Effector memory CD4-positive, alpha-beta T cell (primary cell): ENCODE measurements at regions not wholly inside any gene's neighbourhood (a gene's known extent, or its start where the extent isn't known, plus 50 kb on each side); places are given as distances from the start of the nearest gene placed in this dataset.

ENCODE experiments used
- DNase-seq, 3 donors: peaks; one replicate each; pipeline ENCODE4 v3.0.0-alpha.2; 2020
- H3K27ac ChIP-seq: 2 replicates; pipeline ENCODE4 v1.7.0; 2013; ENCODE audit warnings: mild to moderate bottlenecking, low read length, moderate library complexity; ENCODE audit not compliant: insufficient read depth, poor library complexity, severe bottlenecking
- H3K27me3 ChIP-seq: replicated peaks from 2 replicates; pipeline ENCODE4 v1.7.0; 2013; ENCODE audit warnings: mild to moderate bottlenecking, low read length; ENCODE audit not compliant: insufficient read depth, control insufficient read depth, poor library complexity, severe bottlenecking
- H3K36me3 ChIP-seq: 2 replicates; pipeline ENCODE4 v1.7.0; 2013; ENCODE audit warnings: mild to moderate bottlenecking, low read length, moderate library complexity; ENCODE audit not compliant: control insufficient read depth, insufficient read depth
- H3K4me1 ChIP-seq: 2 replicates; pipeline ENCODE4 v1.7.0; 2013; ENCODE audit warnings: low read length, mild to moderate bottlenecking; ENCODE audit not compliant: control insufficient read depth, insufficient read depth, poor library complexity, severe bottlenecking
- H3K4me3 ChIP-seq: 2 replicates; pipeline ENCODE4 v1.7.0; 2013; ENCODE audit warnings: low read length, low read depth, mild to moderate bottlenecking; ENCODE audit not compliant: insufficient read depth, poor library complexity, severe bottlenecking
- H3K9me3 ChIP-seq: 2 replicates; pipeline ENCODE4 v1.7.0; 2013; ENCODE audit warnings: mild to moderate bottlenecking, low read length, moderate library complexity; ENCODE audit not compliant: control insufficient read depth

DNA sequence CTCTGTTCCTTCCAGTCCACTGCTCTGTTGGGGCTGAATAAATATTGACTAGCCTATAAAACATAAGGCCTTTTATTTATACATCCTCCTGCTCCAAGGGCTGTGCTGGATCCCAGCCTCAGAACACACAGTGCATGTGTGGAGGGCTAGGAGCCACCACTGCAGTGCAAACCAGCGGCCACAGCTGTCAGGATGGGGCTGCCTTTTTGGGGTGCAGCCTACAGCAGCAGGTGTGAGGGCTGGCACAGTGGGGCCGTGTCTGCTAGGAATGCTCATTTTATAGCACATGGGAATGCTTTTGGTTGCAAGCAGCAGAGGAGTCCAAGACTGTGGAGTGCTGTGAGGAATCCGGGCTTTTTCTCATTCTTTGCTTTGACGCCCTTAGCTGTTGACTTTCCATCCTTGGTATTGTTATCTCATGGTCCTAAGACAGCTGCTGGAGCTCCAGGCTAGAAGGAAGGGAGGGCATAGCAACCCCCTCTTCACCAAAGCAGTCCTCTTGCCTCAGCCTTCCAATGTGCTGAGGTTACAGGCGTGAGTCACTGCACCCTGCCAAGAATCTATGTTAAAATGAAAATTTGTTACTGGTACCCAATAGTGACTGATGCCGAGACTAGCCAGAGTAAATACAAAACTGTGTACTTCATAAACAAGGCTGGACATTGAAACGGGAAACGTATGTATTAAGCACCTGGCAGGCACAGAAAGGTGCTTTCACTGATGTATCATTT lies 334.3 kb upstream of the GATB start:
- H3K27ac ChIP-seq = no peak overlapping the region
- H3K27me3 ChIP-seq = no peaks in the 10 kb centered on the region
- H3K4me3 ChIP-seq = no peak overlapping the region
- peaks cover 56% of the 10 kb centered on the region for H3K4me1 ChIP-seq
- DNase-seq = no peak
- no peaks in the 10 kb centered on the region for H3K9me3 ChIP-seq
- no peaks in the 10 kb centered on the region for H3K36me3 ChIP-seq

DNA sequence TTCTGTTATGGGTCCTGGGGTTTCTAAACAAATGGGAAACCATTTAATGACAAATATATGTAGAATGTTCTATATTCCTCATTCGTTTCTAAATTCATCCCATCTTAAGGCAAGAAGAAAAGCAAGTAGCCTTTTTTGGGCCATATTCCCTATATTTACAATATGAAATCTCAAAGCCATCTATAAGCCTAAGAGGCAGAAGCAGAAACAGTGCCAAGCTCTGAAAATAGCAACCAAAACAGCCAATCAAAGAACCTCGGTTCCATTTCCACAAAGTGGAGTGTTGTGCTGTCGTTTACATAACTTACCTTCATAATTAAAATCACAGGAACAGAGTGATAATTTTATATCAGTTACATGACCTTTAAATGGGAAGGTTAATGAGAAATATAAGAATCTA lies 330.6 kb upstream of the GATB start:
- H3K36me3 ChIP-seq = no peaks in the 10 kb centered on the region
- no peaks in the 10 kb centered on the region for H3K9me3 ChIP-seq
- H3K4me1 ChIP-seq = peaks cover 21% of the 10 kb centered on the region
- DNase-seq = no peak
- no peak overlapping the region for H3K4me3 ChIP-seq
- H3K27me3 ChIP-seq = no peaks in the 10 kb centered on the region
- H3K27ac ChIP-seq = no peak overlapping the region

DNA sequence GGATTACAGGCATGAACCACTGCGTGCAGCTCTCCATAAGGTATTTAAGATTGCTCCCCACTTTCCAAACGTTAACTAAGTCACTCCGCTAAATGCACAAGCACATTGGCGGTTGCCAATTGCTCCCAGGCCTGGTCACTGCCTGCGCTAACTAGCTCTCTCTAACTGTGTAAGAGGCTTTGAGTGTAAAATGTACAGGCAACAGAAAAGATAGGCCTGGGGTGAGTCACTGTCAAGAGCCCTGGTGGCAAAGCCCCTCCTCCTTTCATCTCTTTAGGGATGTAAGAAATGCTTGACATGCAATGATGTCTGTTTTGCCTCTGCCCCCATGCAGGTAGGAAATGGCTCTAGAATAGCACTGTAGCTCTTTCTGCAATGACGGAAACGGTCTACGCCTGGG lies 329.7 kb upstream of the GATB start:
- H3K36me3 ChIP-seq = no peaks in the 10 kb centered on the region
- H3K27me3 ChIP-seq = no peaks in the 10 kb centered on the region
- no peak for DNase-seq
- no peak overlapping the region for H3K4me3 ChIP-seq
- H3K27ac ChIP-seq = no peak overlapping the region
- H3K4me1 ChIP-seq = peaks cover 12% of the 10 kb centered on the region
- no peaks in the 10 kb centered on the region for H3K9me3 ChIP-seq

DNA sequence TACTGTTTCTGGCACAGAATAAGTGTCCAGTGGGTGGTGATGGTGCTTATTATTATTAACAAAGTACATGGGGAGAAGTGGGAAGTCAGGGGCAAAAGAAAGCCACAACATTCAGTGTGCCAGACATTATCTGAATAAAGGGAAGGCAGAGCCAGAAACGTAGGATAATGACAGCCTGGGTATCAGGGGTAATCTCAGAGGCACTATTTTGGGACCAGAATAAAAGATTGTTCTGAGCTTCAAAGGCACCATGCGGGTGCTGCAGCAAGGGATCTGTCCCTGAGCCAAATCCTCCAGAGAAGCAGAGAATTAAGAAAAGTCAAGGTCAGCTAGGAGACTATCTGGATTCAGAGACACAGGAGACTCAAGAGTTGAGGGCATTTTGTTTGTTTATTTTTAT lies 328.8 kb upstream of the GATB start:
- Histone ChIP-seq H3K27ac (no peak overlapping the region), H3K36me3 (no peaks in the 10 kb centered on the region), H3K9me3 (no peaks in the 10 kb centered on the region), H3K4me1 (peaks cover 3% of the 10 kb centered on the region), H3K27me3 (no peaks in the 10 kb centered on the region), H3K4me3 (no peak overlapping the region)
- no peak for DNase-seq

DNA sequence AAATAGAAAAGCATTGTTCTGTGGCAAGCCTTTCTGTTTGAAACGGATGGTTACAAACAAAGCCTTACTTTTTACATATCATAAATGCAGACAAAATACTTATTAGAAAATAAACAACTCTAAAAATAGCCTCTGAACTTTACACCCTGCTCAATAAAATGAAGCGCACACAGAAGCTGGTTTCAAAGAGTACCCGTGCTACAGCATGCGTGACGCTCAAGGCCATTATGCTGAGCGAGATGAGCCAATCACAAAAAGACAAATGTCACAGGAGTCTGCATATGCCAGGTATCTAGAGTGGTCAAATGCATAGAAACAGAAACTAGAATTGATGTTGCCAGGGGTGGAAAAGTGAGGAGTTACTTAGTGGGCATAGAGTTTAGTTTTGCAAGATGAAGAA lies 326.5 kb upstream of the GATB start:
- no peak for DNase-seq
- no peak overlapping the region for H3K4me3 ChIP-seq
- no peak overlapping the region for H3K27ac ChIP-seq
- H3K9me3 ChIP-seq = no peaks in the 10 kb centered on the region
- H3K36me3 ChIP-seq = no peaks in the 10 kb centered on the region
- no peaks in the 10 kb centered on the region for H3K27me3 ChIP-seq
- H3K4me1 ChIP-seq = no peaks in the 10 kb centered on the region

DNA sequence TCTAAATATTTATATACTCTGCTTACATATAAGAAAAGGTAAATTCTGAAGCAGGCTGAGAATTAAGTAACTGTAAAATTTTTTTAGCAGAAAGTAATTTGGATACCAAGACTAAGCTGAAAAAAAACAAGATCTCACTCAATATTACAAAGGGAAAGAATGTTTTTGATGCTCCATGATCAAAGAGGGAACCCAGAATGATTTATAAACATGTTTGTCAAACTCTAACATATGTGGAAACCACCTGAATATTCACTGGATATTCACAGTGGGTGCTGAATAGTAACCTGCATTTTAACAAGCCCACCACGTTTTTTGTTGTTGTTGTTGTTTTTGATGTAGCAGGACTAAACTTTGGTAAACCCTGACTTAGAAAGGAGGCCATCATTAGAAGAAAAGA lies 324.9 kb upstream of the GATB start:
- Histone ChIP-seq H3K4me3 (no peak overlapping the region), H3K27me3 (no peaks in the 10 kb centered on the region), H3K36me3 (no peaks in the 10 kb centered on the region), H3K9me3 (no peaks in the 10 kb centered on the region), H3K27ac (no peak overlapping the region), H3K4me1 (peaks cover 5% of the 10 kb centered on the region)
- no peak for DNase-seq

DNA sequence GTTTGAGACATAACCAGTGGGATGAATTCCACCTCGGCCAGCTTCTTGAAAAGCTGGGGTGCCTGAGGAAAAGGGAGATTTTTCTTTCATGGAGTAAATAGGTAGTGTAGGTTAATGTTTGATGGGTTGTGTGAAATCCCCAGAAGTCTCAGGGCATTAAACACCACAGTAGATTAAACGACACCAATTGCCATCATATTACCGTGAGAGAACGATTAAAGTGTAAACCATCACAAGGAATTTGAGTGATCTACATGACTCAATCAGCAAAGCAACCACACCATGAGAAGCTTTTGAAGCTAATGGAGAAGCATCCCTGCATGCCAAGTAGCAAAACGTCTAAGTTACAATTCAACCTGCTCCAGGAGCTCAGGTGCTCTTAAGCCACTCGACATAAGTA lies 322.5 kb upstream of the GATB start:
- H3K27ac ChIP-seq = no peak overlapping the region
- DNase-seq = no peak

DNA sequence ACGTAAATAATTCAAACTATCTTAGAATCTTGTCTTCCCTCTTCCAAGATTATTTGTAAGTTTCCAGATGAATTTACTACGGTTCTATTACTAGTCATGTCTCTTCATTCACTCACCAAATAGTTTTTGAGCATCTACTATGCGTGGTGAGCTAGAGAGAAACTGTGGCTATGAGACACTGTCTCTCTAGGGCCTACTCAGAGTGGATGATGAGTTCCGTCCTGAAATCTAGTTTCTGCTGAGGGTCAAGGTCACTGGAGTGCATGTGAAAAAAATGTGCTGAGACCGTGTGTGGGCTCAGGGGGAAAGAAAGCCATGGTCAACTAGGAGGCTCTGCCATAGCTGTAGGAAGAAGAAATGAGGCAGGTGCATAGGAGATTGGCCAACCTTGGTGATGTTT lies 320.2 kb upstream of the GATB start:
- Histone ChIP-seq H3K9me3 (no peaks in the 10 kb centered on the region), H3K27ac (no peak overlapping the region), H3K4me3 (no peak overlapping the region), H3K27me3 (no peaks in the 10 kb centered on the region), H3K36me3 (no peaks in the 10 kb centered on the region), H3K4me1 (peaks cover 19% of the 10 kb centered on the region)
- no peak for DNase-seq

More for the DNA sequence above, 322.5 kb upstream of the GATB start:
- Histone ChIP-seq H3K36me3 (no peaks in the 10 kb centered on the region), H3K9me3 (no peaks in the 10 kb centered on the region), H3K4me3 (no peak overlapping the region), H3K4me1 (peaks cover 19% of the 10 kb centered on the region), H3K27me3 (no peaks in the 10 kb centered on the region)

DNA sequence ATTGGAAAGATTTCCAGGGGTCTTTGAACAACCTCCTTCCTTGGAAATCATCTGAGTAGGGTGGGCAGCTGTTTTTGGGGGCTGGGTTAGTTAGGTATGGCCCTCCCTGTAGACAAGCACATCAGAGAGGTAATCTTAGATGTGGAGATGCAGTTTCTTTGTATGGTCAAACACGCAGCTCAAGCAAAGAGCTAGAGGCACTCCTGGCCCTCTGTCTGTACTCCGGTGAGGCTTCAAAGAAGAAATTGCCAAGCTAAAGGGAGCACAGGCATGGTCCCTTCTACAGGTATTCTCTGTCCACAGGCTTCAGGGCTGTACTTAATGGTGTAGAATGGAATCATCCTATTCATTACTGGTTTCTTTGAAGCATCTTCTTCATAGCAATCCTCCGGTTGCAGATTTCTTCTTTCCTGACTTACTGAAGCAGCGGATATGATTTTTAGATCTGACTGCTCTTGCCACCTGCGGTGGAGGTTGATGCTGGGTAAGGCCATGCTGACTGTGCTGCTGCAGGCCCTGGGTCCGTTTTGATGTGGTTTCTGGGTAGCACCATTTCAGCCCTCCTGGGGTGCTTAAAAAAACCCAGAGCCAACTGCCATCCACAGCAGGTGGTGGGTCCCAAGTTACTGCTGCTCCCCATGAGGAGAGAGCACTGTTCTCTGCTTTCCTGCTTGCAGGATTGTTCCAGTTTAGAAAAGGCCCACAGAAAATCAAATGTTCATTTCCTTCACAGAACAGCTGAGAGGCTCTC lies 318.9 kb upstream of the GATB start:
- peak overlapping the region; percentile 53 for H3K27ac ChIP-seq
- H3K4me3 ChIP-seq = no peak overlapping the region
- H3K36me3 ChIP-seq = no peaks in the 10 kb centered on the region
- H3K27me3 ChIP-seq = no peaks in the 10 kb centered on the region
- peak in 2 of 3 donors; percentile 17 to 23 for DNase-seq
- H3K4me1 ChIP-seq = peaks cover 19% of the 10 kb centered on the region
- no peaks in the 10 kb centered on the region for H3K9me3 ChIP-seq

DNA sequence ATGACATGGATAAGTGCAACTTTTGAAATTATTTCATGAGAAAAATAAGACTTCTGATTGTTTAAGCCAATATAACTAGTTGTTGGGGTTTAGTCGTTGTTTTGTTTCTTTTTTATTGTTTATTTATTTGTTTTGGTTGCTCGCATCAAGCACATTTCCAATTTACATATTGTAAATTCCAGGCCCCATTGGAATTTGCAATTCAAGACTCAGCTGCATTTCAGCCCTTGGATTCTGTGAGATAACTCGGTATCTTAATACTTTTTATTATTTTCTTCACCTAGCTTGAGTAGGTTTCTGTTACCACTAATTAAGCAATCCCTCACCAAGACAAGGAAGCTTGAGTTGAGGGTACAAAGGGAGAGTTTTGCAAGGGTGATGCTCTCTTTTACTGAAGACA lies 318.3 kb upstream of the GATB start:
- Histone ChIP-seq H3K36me3 (no peaks in the 10 kb centered on the region), H3K9me3 (no peaks in the 10 kb centered on the region), H3K27ac (peak overlapping the region; percentile 53), H3K27me3 (no peaks in the 10 kb centered on the region), H3K4me1 (peaks cover 19% of the 10 kb centered on the region), H3K4me3 (no peak overlapping the region)
- DNase-seq = no peak
